SK-N-SH (cell line): ENCODE measurements at regions not wholly inside any gene's neighbourhood (a gene's known extent, or its start where the extent isn't known, plus 50 kb on each side); places are given as distances from the start of the nearest gene placed in this dataset.

Source experiments
- CTCF ChIA-PET: fragments of 300-600, 350-600 bp; formaldehyde crosslinking; extraction: SDS; loops from one replicate; lab custom pipeline; 2021; lab: Yijun Ruan, JAX
- POLR2A ChIA-PET: fragments of 350-600 bp; sonication (Branson Sonifier 250); formaldehyde crosslinking; extraction: SDS; loops from one replicate; lab custom pipeline; 2020; ENCODE audit warnings: antibody characterized with exemption, inconsistent platforms; lab: Yijun Ruan, JAX
- DNase-seq: peaks from one replicate; pipeline ENCODE4 v3.0.0; 2012
- H2AFZ ChIP-seq: fragments of 200-600 bp; sonication (generic); 2 replicates; pipeline ENCODE4 v1.8.1; 2016; ENCODE audit warnings: antibody characterized with exemption, mild to moderate bottlenecking, low read depth
- H3F3A ChIP-seq: fragments of 200-600 bp; sonication (generic); replicated peaks from 2 replicates; pipeline ENCODE3; 2016; ENCODE audit warnings: antibody characterized with exemption, mild to moderate bottlenecking; ENCODE audit not compliant: insufficient read depth
- H3K27ac ChIP-seq, 2 experiments: fragments of 200-500 bp in 1 of 2; fragments of 200-600 bp in 1 of 2; sonication (Bioruptor generic) in 1 of 2; sonication (generic), shearing (Covaris generic) in 1 of 2; 2 replicates each; pipeline versions ENCODE4 v1.5.1 to v1.6.1; 2014 to 2016; ENCODE audit warnings: low read depth in 2 of 2, inconsistent platforms in 1 of 2, low read length in 1 of 2, mild to moderate bottlenecking in 1 of 2, mixed read lengths in 1 of 2
- H3K27me3 ChIP-seq: fragments of 200-600 bp; sonication (generic), shearing (Covaris generic); 2 replicates; pipeline ENCODE4 v1.6.1; 2016; ENCODE audit warnings: mixed run types; ENCODE audit not compliant: insufficient read depth
- H3K36me3 ChIP-seq, 2 experiments: fragments of 200-500 bp in 1 of 2; fragments of 200-600 bp in 1 of 2; sonication (Bioruptor generic) in 1 of 2; sonication (generic) in 1 of 2; replicated peaks in 1 of 2; 2 replicates each; pipeline versions ENCODE3 to v1.5.1; 2014 to 2016; ENCODE audit warnings: low read length in 1 of 2, mild to moderate bottlenecking in 1 of 2; ENCODE audit not compliant: insufficient read depth in 2 of 2, control insufficient read depth in 1 of 2
- H3K4me1 ChIP-seq, 2 experiments: fragments of 200-500 bp in 1 of 2; fragments of 200-600 bp in 1 of 2; sonication (Bioruptor generic) in 1 of 2; sonication (generic), shearing (Covaris generic) in 1 of 2; 2 replicates each; pipeline versions ENCODE4 v1.5.1 to v1.6.1; 2014 to 2016; ENCODE audit warnings: low read depth in 1 of 2, low read length in 1 of 2, mixed run types in 1 of 2; ENCODE audit not compliant: insufficient read depth in 2 of 2, control insufficient read depth in 1 of 2
- H3K4me2 ChIP-seq: fragments of 200-600 bp; sonication (generic), shearing (Covaris generic); 2 replicates; pipeline ENCODE4 v1.6.1; 2017; ENCODE audit warnings: mixed run types
- H3K4me3 ChIP-seq, 2 experiments: fragments of 200-500 bp in 1 of 2; fragments of 200-600 bp in 1 of 2; sonication (Bioruptor generic) in 1 of 2; sonication (generic), shearing (Covaris generic) in 1 of 2; 2 replicates each; pipeline versions ENCODE4 v1.5.1 to v1.8.1; 2014 to 2016; ENCODE audit warnings: low read depth in 2 of 2, inconsistent platforms in 1 of 2, low read length in 1 of 2, mild to moderate bottlenecking in 1 of 2, mixed read lengths in 1 of 2, moderate library complexity in 1 of 2
- H3K79me2 ChIP-seq: fragments of 200-600 bp; sonication (generic); 2 replicates; pipeline ENCODE4 v1.8.1; 2017; ENCODE audit warnings: mild to moderate bottlenecking; ENCODE audit not compliant: insufficient read depth
- H3K9ac ChIP-seq: fragments of 200-600 bp; sonication (generic); 2 replicates; pipeline ENCODE4 v1.6.1; 2017; ENCODE audit warnings: mixed run types
- H3K9me2 ChIP-seq: fragments of 200-600 bp; sonication (generic); 2 replicates; pipeline ENCODE4 v1.6.1; 2017; ENCODE audit warnings: mixed run types
- H3K9me3 ChIP-seq: fragments of 200-600 bp; sonication (generic); 2 replicates; pipeline ENCODE4 v1.6.1; 2017; ENCODE audit warnings: mixed run types, mild to moderate bottlenecking, moderate library complexity
- H4K20me1 ChIP-seq: fragments of 200-600 bp; sonication (generic); 2 replicates; pipeline ENCODE4 v1.6.1; 2017; ENCODE audit warnings: mild to moderate bottlenecking, mixed run types; ENCODE audit not compliant: insufficient read depth
- CHD2 ChIP-seq: fragments of 150-350 bp; IDR thresholded peaks from 2 replicates; pipeline ENCODE4 v1.6.1; 2018; ENCODE audit warnings: low read length; ENCODE audit not compliant: partially characterized antibody
- CTCF ChIP-seq: fragments of 200-600 bp; sonication (generic); IDR thresholded peaks from 2 replicates; pipeline ENCODE4 v1.6.1; 2017; ENCODE audit warnings: antibody characterized with exemption, mild to moderate bottlenecking, moderate library complexity
- EP300 ChIP-seq, 2 experiments: IDR thresholded peaks; 2 replicates each; pipeline versions ENCODE4 v1.4.0 to v1.6.1; 2012; ENCODE audit warnings: borderline replicate concordance in 1 of 2, low read depth in 1 of 2, low read length in 1 of 2
- EZH2phosphoT487 ChIP-seq: fragments of 200-600 bp; sonication (generic); IDR thresholded peaks from 2 replicates; pipeline ENCODE4 v1.6.1; 2017; ENCODE audit warnings: low read depth, mixed run types, mild to moderate bottlenecking, antibody characterized with exemption, moderate library complexity, borderline replicate concordance
- FOSL2 ChIP-seq: IDR thresholded peaks from 2 replicates; pipeline ENCODE4 v1.4.0; 2012; ENCODE audit warnings: low read depth, mild to moderate bottlenecking, moderate library complexity, borderline replicate concordance
- FOXM1 ChIP-seq: IDR thresholded peaks from 2 replicates; pipeline ENCODE4 v1.4.0; 2012; ENCODE audit warnings: low read depth, mild to moderate bottlenecking
- GABPA ChIP-seq: IDR thresholded peaks from 2 replicates; pipeline ENCODE4 v1.4.0; 2012; ENCODE audit warnings: low read depth, mild to moderate bottlenecking
- GATA2 ChIP-seq: sonication (generic); formaldehyde crosslinking; IDR thresholded peaks from 2 replicates; pipeline ENCODE4 v1.5.0; 2020; ENCODE audit warnings: mild to moderate bottlenecking, missing genetic modification reagents
- JUND ChIP-seq: IDR thresholded peaks from 2 replicates; pipeline ENCODE4 v1.4.0; 2012
- MEF2A ChIP-seq: IDR thresholded peaks from 2 replicates; pipeline ENCODE4 v1.4.0; 2012; ENCODE audit warnings: low read depth, borderline replicate concordance
- MXI1 ChIP-seq: IDR thresholded peaks from 2 replicates; pipeline ENCODE4 v1.6.1; 2012; ENCODE audit warnings: mild to moderate bottlenecking, low read depth, low read length, improper control_type of control experiment
- NRF1 ChIP-seq: IDR thresholded peaks from 2 replicates; pipeline ENCODE4 v1.6.1; 2012; ENCODE audit warnings: low read depth, mild to moderate bottlenecking, low read length
- PBX3 ChIP-seq: IDR thresholded peaks from 2 replicates; pipeline ENCODE4; 2012
- POLR2AphosphoS5 ChIP-seq: IDR thresholded peaks from 2 replicates; pipeline ENCODE4 v1.6.1; 2012; ENCODE audit warnings: low read depth, low read length
- RAD21 ChIP-seq: IDR thresholded peaks from 2 replicates; pipeline ENCODE4 v1.6.1; 2012; ENCODE audit warnings: mild to moderate bottlenecking, low read length
- RCOR1 ChIP-seq: fragments of 150-350 bp; IDR thresholded peaks from 2 replicates; pipeline ENCODE4 v1.6.1; 2017; ENCODE audit warnings: antibody characterized with exemption, low read length
- RXRA ChIP-seq: IDR thresholded peaks from 2 replicates; pipeline ENCODE4 v1.4.0; 2012; ENCODE audit warnings: low read depth, mild to moderate bottlenecking, borderline replicate concordance
- SIN3A ChIP-seq: IDR thresholded peaks from 2 replicates; pipeline ENCODE4 v1.6.1; 2012; ENCODE audit warnings: low read depth, mild to moderate bottlenecking, low read length, moderate library complexity, borderline replicate concordance
- SMC3 ChIP-seq: IDR thresholded peaks from 2 replicates; pipeline ENCODE4 v1.6.1; 2012; ENCODE audit warnings: low read depth, low read length, improper control_type of control experiment
- TCF12 ChIP-seq: IDR thresholded peaks from 2 replicates; pipeline ENCODE4 v1.4.0; 2012
- USF2 ChIP-seq: fragments of 150-350 bp; IDR thresholded peaks from 2 replicates; pipeline ENCODE4 v1.6.1; 2017; ENCODE audit warnings: antibody characterized with exemption, low read length, low read depth, borderline replicate concordance
- YY1 ChIP-seq: IDR thresholded peaks from 2 replicates; pipeline ENCODE4 v1.4.0; 2012; ENCODE audit warnings: low read depth, mild to moderate bottlenecking
- ZBTB33 ChIP-seq: IDR thresholded peaks from 2 replicates; pipeline ENCODE4 v1.4.0; 2012; ENCODE audit warnings: low read depth, borderline replicate concordance
- WGBS: methylation state at CpG from one replicate; pipeline ENCODE4 v1.1.6; 2017; ENCODE audit warnings: low lambda C conversion rate; 5-methylcytosine and 5-hydroxymethylcytosine counted together

GRCh38 chr1:244280859-244281258 is 170.8 kb downstream of the ADSS2 start (continued):
- TF ChIP-seq MEF2A = no peak

- ChIA-PET POLR2A (no interaction called here), CTCF (interaction anchor here (1.0 to 1.3 kb wide), 2 partner anchors 10 to 940 kb away, joined by 3 read pairs; no protein-coding TSS in a partner anchor)
- Histone ChIP-seq H3K4me1 (no peaks in the 10 kb centered on the region), H2AFZ (no peak overlapping the region), H3K36me3 (no peaks in the 10 kb centered on the region), H3K27ac (no peak overlapping the region), H3K9me3 (no peaks in the 10 kb centered on the region), H3K27me3 (no peaks in the 10 kb centered on the region), H3K9me2 (no peaks in the 10 kb centered on the region), H3K9ac (no peak overlapping the region), H3K4me2 (no peak overlapping the region), H4K20me1 (no peaks in the 10 kb centered on the region), H3F3A (no peaks in the 10 kb centered on the region), H3K4me3 (no peak overlapping the region), H3K79me2 (no peaks in the 10 kb centered on the region)
- DNase-seq = no peak
- TF ChIP-seq FOXM1 (no peak), YY1 (no peak), RXRA (no peak), CTCF (no peak), CHD2 (no peak), EP300 (IDR thresholded peaks at IDR 0.05; ENCODE audit: borderline replicate concordance in 1 of 2, low read depth in 1 of 2, low read length in 1 of 2) (no peak), NRF1 (no peak), FOSL2 (no peak), SIN3A (no peak), RCOR1 (no peak), JUND (no peak), POLR2AphosphoS5 (no peak), PBX3 (no peak), SMC3 (no peak)
- WGBS = 82% methylated on average over 4 of the region's 4 CpGs
Observed at GRCh38 chr1:244283772-244284171, 167.9 kb downstream of the ADSS2 start.

GRCh38 chr1:244284641-244285156 is 167.0 kb downstream of the ADSS2 start:
- Histone ChIP-seq H3K4me1 (no peaks in the 10 kb centered on the region), H3K9me3 (no peaks in the 10 kb centered on the region), H3K9ac (no peak overlapping the region), H3K4me3 (no peak overlapping the region), H3K27ac (no peak overlapping the region), H3K79me2 (no peaks in the 10 kb centered on the region), H3K9me2 (no peaks in the 10 kb centered on the region), H2AFZ (no peak overlapping the region), H4K20me1 (no peaks in the 10 kb centered on the region), H3K4me2 (no peak overlapping the region), H3F3A (no peaks in the 10 kb centered on the region), H3K27me3 (no peaks in the 10 kb centered on the region), H3K36me3 (no peaks in the 10 kb centered on the region)
- no peak for DNase-seq
- ChIA-PET CTCF (interaction anchor here (1.0 to 2.5 kb wide), 4 partner anchors 11 to 15 kb away, joined by 3 to 13 read pairs (median 6); no protein-coding TSS in a partner anchor), POLR2A (no interaction called here)
- WGBS = 80% methylated on average over 11 of the region's 17 CpGs
- TF ChIP-seq SMC3 (no peak), GATA2 (CRISPR knock-in tag) (no peak), USF2 (no peak), CHD2 (no peak), RAD21 (no peak), GABPA (no peak), TCF12 (no peak), FOSL2 (no peak), JUND (no peak), MXI1 (no peak), EP300 (IDR thresholded peaks at IDR 0.05; ENCODE audit: borderline replicate concordance in 1 of 2, low read depth in 1 of 2, low read length in 1 of 2) (no peak), EZH2phosphoT487 (no peak), ZBTB33 (no peak), RXRA (no peak)
